ENCODE measurements at regions not wholly inside any gene's neighbourhood (a gene's known extent, or its start where the extent isn't known, plus 50 kb on each side); places are given as distances from the start of the nearest gene placed in this dataset.

DNA sequence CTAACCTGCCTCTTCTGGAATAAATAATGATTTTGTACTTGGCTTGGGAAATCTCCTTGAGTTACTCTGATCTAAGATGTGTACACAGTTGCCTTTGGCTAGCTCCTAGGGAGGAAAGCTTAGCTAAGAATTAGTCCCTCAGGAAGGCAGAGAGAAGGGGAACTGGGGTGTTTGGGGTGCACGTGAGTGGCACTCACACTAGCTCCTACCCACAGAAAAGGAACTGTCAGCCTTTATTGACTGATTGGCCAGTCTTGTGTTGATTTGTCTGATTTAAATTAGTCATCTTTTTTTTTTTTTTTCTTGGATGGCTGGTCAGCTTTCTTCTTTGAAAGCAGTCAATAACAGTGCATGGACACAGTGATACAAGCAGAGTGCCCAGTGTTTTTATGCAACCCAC is 107.7 kb downstream of the DMRT2 start:
- no peak for TF ChIP-seq CTCF (IDR thresholded peaks at IDR 0.05)
- no peak for TF ChIP-seq POLR2A (IDR thresholded peaks at IDR 0.05)

All from Peyer's patch (tissue), 4 donors.